Ishikawa (cell line): ENCODE measurements at regions not wholly inside any gene's neighbourhood (a gene's known extent, or its start where the extent isn't known, plus 50 kb on each side); places are given as distances from the start of the nearest gene placed in this dataset.

ENCODE experiments used
- EP300 ChIP-seq: IDR thresholded peaks from 2 replicates; pipeline ENCODE4 v1.6.1; 2012; ENCODE audit warnings: borderline replicate concordance
- MAX ChIP-seq: IDR thresholded peaks from 2 replicates; pipeline ENCODE4 v1.6.1; 2012
- REST ChIP-seq: IDR thresholded peaks from 2 replicates; pipeline ENCODE4 v1.6.1; 2012; ENCODE audit warnings: low read depth, mild to moderate bottlenecking

- TF ChIP-seq MAX (no peak), EP300 (no peak), REST (no peak)
Measured at GRCh38 chr4:13036841-13037240, 447.3 kb downstream of the RAB28 start.
